Upper lobe of left lung (tissue), 4 donors: ENCODE measurements at regions not wholly inside any gene's neighbourhood (a gene's known extent, or its start where the extent isn't known, plus 50 kb on each side); places are given as distances from the start of the nearest gene placed in this dataset.

Source experiments
- CTCF ChIP-seq, 6 experiments: fragments of 450-650 bp in 4 of 6; fragments of 200-600 bp in 2 of 6; sonication (generic) in 2 of 6; IDR thresholded peaks; one replicate each; pipeline ENCODE4 v1.5.1; 2016 to 2019; ENCODE audit warnings: antibody characterized with exemption in 6 of 6
- POLR2A ChIP-seq, 4 donors: fragments of 450-650 bp; IDR thresholded peaks; one replicate each; pipeline ENCODE4 v1.5.1; 2016 to 2017; ENCODE audit warnings: antibody characterized with exemption in 4 of 4, mild to moderate bottlenecking in 2 of 4
- POLR2AphosphoS5 ChIP-seq, 2 donors: sonication (generic); formaldehyde crosslinking; IDR thresholded peaks; one replicate each; pipeline ENCODE4 v1.5.1; 2017; ENCODE audit warnings: antibody characterized with exemption in 2 of 2

GRCh38 chr11:129701706-129702105 is 113.9 kb upstream of the TMEM45B start:
- TF ChIP-seq POLR2AphosphoS5 (IDR thresholded peaks at IDR 0.05): no peak
- no peak for TF ChIP-seq CTCF (IDR thresholded peaks at IDR 0.05)
- no peak for TF ChIP-seq POLR2A (IDR thresholded peaks at IDR 0.05)
